ENCODE measurements at regions not wholly inside any gene's neighbourhood (a gene's known extent, or its start where the extent isn't known, plus 50 kb on each side); places are given as distances from the start of the nearest gene placed in this dataset.
"Not testable (repeated sequence)": the region's sequence is repeated elsewhere in the genome, so short reads cannot be mapped to it uniquely, and the experiment has no call there.

DNA sequence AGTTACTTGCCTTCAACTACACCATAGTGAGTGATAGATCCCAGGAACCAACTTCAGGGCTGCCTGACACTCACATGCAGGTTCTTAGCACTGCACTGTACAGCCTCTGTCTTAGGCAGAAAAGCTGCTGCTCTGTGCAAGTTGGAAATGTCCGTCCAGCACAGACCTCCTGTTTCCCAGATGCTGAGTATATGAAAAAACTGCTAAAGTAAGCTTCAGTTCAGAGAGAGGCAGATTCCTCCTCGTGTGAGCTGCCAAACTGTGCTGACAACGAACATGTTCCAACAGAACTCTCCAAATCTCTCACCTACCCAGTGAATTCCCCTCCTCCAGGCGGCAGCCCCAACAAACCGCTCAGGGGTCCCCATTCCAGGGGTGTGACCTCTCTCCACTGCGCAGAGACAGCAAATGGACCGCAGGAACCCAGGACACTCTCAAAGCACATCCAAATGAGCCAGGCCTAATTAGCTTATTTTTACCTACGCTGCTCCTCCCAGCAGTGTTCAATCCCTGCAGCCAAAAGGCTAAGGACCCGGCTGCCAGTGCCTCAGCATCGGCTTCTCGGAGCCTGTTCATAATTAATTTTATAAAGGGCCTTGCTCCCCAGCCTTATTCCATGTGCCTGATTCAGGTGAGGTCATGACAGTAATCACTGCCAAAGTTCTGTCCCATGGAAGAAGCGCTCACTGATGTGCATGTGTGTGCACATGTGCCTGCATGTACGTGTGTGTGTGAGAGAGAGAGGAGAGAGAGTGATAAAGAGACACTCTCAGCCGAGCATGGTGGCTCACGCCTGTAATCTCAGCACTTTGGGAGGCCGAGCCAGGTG lies 159.5 kb upstream of the AUTS2 start:
- no peak overlapping the region for H3K4me3 ChIP-seq (ENCODE audit: low read length)
- H3K4me1 ChIP-seq (ENCODE audit: control insufficient read depth, insufficient read depth, low read length) = no peaks in the 10 kb centered on the region
- H3K27me3 ChIP-seq (ENCODE audit: control insufficient read depth, insufficient read depth, low read length) = no peaks in the 10 kb centered on the region
- no peak overlapping the region for H3K27ac ChIP-seq (ENCODE audit: low read length)
- WGBS (ENCODE audit: insufficient coverage, insufficient read length) = no CpG with 5 or more reads among the region's 16 CpGs
- no peak for DNase-seq (ENCODE audit: low read depth, low spot score)
- H3K9me3 ChIP-seq (ENCODE audit: control insufficient read depth, insufficient read depth, low read length) = no peaks in the 10 kb centered on the region
- no peaks in the 10 kb centered on the region for H3K36me3 ChIP-seq (ENCODE audit: control insufficient read depth, insufficient read depth, low read length)

DNA sequence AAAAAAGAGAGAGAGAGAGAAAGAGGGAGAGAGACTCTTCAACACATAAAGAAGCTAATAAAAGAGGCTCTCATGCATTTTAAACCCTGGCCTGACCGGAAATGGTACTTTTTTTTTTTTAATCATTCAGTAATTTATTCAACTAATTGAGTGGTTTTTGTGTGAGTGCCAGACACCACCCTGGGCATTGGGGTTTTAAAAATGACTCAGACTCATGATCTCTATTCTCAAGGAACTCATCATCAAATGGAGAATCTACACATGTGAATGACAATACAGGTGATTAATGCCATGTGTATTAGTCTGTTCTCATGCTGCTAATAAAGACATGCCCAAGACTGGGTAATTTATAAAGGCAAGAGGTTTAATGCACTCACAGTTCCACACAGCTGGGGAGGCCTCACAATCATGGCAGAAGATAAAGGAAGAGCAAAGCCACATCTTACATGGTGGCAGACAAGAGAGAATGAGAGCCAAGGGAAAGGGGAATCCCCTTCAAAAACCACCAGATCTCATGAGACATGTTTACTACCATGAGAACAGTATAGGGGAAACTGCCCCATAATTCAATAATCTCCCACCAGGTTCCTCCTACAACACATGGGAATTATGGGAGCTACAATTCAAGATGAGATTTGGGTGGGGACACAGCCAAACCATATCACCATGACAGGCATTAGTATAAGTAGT lies 158.5 kb upstream of the AUTS2 start:
- WGBS (ENCODE audit: insufficient coverage, insufficient read length) = no CpG with 5 or more reads among the region's 1 CpG
- Histone ChIP-seq H3K4me3 (ENCODE audit: low read length) (no peak overlapping the region), H3K27ac (ENCODE audit: low read length) (no peak overlapping the region), H3K36me3 (ENCODE audit: control insufficient read depth, insufficient read depth, low read length) (no peaks in the 10 kb centered on the region), H3K4me1 (ENCODE audit: control insufficient read depth, insufficient read depth, low read length) (no peaks in the 10 kb centered on the region), H3K27me3 (ENCODE audit: control insufficient read depth, insufficient read depth, low read length) (no peaks in the 10 kb centered on the region), H3K9me3 (ENCODE audit: control insufficient read depth, insufficient read depth, low read length) (no peaks in the 10 kb centered on the region)
- DNase-seq (ENCODE audit: low read depth, low spot score) = no peak

DNA sequence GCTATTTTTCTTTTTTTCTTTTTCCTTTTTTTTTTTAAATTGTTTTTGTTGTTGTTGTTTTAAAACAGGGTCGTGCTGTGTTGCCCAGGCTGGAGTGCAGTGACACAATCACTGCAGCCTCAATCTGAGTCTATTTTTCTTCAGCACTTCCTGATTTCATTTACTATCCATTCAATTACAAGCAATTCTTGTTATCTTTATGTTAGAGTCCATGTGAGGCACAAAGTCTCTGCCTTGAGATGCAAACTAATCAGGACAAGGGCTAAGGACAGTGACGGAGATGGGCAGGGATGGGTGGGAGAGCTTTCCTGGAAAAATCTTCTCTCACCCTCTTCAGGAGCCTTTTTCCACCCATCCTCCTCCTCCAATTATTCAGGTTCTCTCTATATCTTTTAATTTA lies 157.3 kb upstream of the AUTS2 start:
- Histone ChIP-seq H3K4me1 (ENCODE audit: control insufficient read depth, insufficient read depth, low read length) (no peaks in the 10 kb centered on the region), H3K9me3 (ENCODE audit: control insufficient read depth, insufficient read depth, low read length) (no peaks in the 10 kb centered on the region), H3K27me3 (ENCODE audit: control insufficient read depth, insufficient read depth, low read length) (no peaks in the 10 kb centered on the region), H3K27ac (ENCODE audit: low read length) (no peak overlapping the region), H3K4me3 (ENCODE audit: low read length) (no peak overlapping the region), H3K36me3 (ENCODE audit: control insufficient read depth, insufficient read depth, low read length) (no peaks in the 10 kb centered on the region)
- no peak for DNase-seq (ENCODE audit: low read depth, low spot score)
- WGBS (ENCODE audit: insufficient coverage, insufficient read length) = no CpG with 5 or more reads among the region's 2 CpGs

DNA sequence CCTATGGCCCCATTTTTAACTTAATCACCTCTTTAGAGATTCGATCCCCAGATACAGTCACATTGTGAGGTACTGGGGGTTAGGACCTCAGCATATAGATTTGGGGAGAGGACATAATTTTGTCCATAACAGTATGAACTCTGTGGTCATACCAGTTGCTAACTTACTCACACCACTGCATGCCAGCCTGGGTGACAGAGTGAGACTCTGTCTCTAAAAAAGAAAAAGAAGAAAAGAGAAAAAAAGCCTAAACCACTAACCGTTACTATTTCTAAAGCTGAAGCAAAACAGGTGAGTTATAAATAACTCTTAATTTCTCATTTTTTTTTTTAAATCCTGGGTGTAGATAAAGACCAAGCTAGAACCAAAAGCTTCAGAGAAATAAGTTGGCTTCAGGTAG lies 155.1 kb upstream of the AUTS2 start:
- no peaks in the 10 kb centered on the region for H3K4me1 ChIP-seq (ENCODE audit: control insufficient read depth, insufficient read depth, low read length)
- H3K36me3 ChIP-seq (ENCODE audit: control insufficient read depth, insufficient read depth, low read length) = no peaks in the 10 kb centered on the region
- no peak for DNase-seq (ENCODE audit: low read depth, low spot score)
- no peaks in the 10 kb centered on the region for H3K9me3 ChIP-seq (ENCODE audit: control insufficient read depth, insufficient read depth, low read length)
- no CpG with 5 or more reads among the region's 2 CpGs for WGBS (ENCODE audit: insufficient coverage, insufficient read length)
- no peak overlapping the region for H3K27ac ChIP-seq (ENCODE audit: low read length)
- H3K4me3 ChIP-seq (ENCODE audit: low read length) = no peak overlapping the region
- H3K27me3 ChIP-seq (ENCODE audit: control insufficient read depth, insufficient read depth, low read length) = no peaks in the 10 kb centered on the region

DNA sequence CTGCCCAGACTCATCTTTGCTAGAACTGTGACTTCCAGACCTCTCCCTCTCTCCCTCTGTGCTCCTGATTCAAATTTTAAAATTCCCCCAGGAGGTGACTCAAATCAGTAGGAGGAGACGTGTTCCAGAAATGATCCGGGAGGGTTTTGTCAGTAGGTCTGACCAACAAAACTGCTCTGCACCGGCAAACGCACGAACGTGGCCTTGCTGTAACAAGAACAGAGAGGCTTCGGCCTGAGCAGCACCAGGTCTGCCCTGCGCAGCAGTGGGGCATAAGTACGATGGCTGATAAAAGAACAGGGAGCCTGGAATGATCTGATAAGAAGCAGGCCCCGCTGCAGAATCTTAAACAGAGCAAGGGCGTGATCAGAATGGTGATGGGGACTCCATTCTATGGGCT lies 152.7 kb upstream of the AUTS2 start:
- Histone ChIP-seq H3K4me1 (ENCODE audit: control insufficient read depth, insufficient read depth, low read length) (no peaks in the 10 kb centered on the region), H3K27me3 (ENCODE audit: control insufficient read depth, insufficient read depth, low read length) (no peaks in the 10 kb centered on the region), H3K36me3 (ENCODE audit: control insufficient read depth, insufficient read depth, low read length) (no peaks in the 10 kb centered on the region), H3K9me3 (ENCODE audit: control insufficient read depth, insufficient read depth, low read length) (no peaks in the 10 kb centered on the region), H3K4me3 (ENCODE audit: low read length) (no peak overlapping the region), H3K27ac (ENCODE audit: low read length) (no peak overlapping the region)
- WGBS (ENCODE audit: insufficient coverage, insufficient read length) = no CpG with 5 or more reads among the region's 11 CpGs
- no peak for DNase-seq (ENCODE audit: low read depth, low spot score)

DNA sequence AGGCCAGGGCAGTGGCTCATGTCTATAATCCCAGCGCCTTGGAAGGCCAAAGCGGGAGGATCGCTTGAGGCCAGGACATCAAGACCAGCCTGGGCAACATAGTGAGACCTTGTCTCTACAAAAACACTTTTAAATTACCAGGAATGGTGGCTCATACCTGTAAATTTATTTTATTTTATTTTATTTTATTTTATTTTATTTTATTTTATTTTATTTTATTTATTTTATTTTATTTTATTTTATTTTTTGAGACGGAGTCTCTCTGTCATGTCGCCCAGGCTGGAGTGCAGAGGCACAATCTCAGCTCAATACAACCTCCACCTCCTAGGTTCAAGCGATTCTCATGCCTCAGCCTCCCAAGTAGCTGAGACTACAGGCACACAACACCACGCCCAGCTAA lies 152.1 kb upstream of the AUTS2 start:
- H3K4me1 ChIP-seq (ENCODE audit: control insufficient read depth, insufficient read depth, low read length); H3K4me3 ChIP-seq (ENCODE audit: low read length); H3K27me3 ChIP-seq (ENCODE audit: control insufficient read depth, insufficient read depth, low read length); H3K36me3 ChIP-seq (ENCODE audit: control insufficient read depth, insufficient read depth, low read length); H3K27ac ChIP-seq (ENCODE audit: low read length); DNase-seq (ENCODE audit: low read depth, low spot score); H3K9me3 ChIP-seq (ENCODE audit: control insufficient read depth, insufficient read depth, low read length): not testable (repeated sequence)
- no CpG with 5 or more reads among the region's 7 CpGs for WGBS (ENCODE audit: insufficient coverage, insufficient read length)

DNA sequence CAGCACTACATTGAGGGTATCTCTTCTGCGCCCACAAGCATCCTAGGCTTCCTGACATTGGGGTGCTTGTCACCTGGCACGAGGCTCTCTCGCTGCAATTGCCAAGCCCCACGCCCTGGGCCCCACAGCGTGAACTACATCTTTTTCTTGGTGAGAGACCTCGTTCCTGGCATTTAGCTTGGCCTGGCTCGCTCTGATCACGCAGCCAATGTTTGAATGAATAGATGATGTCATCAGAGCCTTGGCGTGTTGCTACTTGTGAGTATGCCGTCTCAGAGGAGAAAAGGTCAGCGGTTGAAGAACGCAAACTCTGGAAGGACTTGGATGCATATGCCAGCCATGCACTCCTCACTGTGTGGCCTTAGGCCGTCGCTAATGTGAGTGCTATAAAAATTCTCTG lies 150.2 kb upstream of the AUTS2 start:
- H3K4me1 ChIP-seq (ENCODE audit: control insufficient read depth, insufficient read depth, low read length) = no peaks in the 10 kb centered on the region
- DNase-seq (ENCODE audit: low read depth, low spot score) = no peak
- no CpG with 5 or more reads among the region's 14 CpGs for WGBS (ENCODE audit: insufficient coverage, insufficient read length)

DNA sequence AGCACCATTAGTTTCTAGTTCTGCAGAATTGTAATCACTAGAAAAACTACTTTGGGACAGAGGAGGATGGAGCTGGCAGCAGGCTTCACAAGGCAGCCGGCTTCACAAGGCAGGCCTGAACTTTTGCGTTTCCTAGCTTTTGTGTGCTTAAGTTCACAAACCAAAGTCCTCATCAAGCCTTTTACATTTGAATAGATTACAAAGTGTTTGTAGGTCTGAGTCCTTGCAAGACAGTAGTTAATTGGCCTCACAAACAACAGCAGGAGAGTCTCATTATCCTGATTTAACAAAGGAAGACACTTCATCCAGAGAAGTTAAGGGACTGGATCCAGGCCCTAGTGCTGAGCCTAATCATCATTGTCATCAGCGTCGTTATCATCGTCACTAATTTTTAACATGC lies 147.8 kb upstream of the AUTS2 start:
- peak; percentile 31 for DNase-seq (ENCODE audit: low read depth, low spot score)
- H3K4me3 ChIP-seq (ENCODE audit: low read length) = no peak overlapping the region
- peaks cover 1% of the 10 kb centered on the region; the same call in 1 of the 2 replicates for H3K27me3 ChIP-seq (ENCODE audit: control insufficient read depth, insufficient read depth, low read length)
- H3K36me3 ChIP-seq (ENCODE audit: control insufficient read depth, insufficient read depth, low read length) = no peaks in the 10 kb centered on the region
- H3K4me1 ChIP-seq (ENCODE audit: control insufficient read depth, insufficient read depth, low read length) = no peaks in the 10 kb centered on the region
- no peaks in the 10 kb centered on the region for H3K9me3 ChIP-seq (ENCODE audit: control insufficient read depth, insufficient read depth, low read length)
- no CpG with 5 or more reads among the region's 5 CpGs for WGBS (ENCODE audit: insufficient coverage, insufficient read length)
- no peak overlapping the region for H3K27ac ChIP-seq (ENCODE audit: low read length)

More for the DNA sequence above, 150.2 kb upstream of the AUTS2 start:
- Histone ChIP-seq H3K36me3 (ENCODE audit: control insufficient read depth, insufficient read depth, low read length) (no peaks in the 10 kb centered on the region), H3K27ac (ENCODE audit: low read length) (no peak overlapping the region), H3K27me3 (ENCODE audit: control insufficient read depth, insufficient read depth, low read length) (peaks cover 1% of the 10 kb centered on the region; the same call in 1 of the 2 replicates), H3K4me3 (ENCODE audit: low read length) (no peak overlapping the region), H3K9me3 (ENCODE audit: control insufficient read depth, insufficient read depth, low read length) (no peaks in the 10 kb centered on the region)

DNA sequence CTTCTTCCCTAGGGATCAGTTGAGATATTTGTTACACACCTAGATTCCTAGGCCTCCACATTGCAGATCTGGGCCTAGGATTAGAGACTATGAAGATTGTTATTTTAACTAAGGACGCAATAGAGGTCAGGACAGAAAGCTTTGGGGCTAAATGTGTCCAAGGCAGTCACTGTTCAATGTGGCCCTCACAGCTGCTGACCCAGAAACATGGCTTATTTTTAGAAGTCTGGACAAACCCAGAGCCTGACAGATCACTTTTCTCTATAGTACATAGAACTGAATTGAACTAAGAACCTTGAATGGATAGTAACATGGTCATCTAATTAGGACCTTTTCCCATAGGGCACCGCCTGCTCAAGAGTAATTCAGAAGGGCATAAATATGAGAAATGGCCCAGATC lies 146.6 kb upstream of the AUTS2 start:
- no peak for DNase-seq (ENCODE audit: low read depth, low spot score)
- no peak overlapping the region for H3K4me3 ChIP-seq (ENCODE audit: low read length)

DNA sequence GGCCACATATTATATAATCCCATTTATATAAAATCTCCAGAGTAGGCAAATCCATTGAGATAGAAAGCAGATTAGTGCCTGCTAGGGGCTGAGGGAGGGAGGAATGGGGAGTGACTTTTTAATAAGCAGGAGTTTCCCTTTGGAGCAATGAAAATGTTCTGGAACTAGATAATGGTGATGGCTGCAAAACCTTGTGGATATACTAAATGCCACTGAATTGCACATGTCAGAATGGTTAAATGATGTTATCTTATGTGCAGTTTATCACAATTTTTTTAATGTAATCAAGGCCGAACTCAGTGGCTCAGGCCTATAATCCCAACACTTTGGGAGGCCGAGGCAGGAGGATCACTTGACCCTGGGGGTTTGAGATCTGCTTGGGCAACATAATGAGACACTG lies 145.5 kb upstream of the AUTS2 start:
- no peaks in the 10 kb centered on the region for H3K9me3 ChIP-seq (ENCODE audit: control insufficient read depth, insufficient read depth, low read length)
- H3K4me1 ChIP-seq (ENCODE audit: control insufficient read depth, insufficient read depth, low read length) = no peaks in the 10 kb centered on the region
- H3K27me3 ChIP-seq (ENCODE audit: control insufficient read depth, insufficient read depth, low read length) = peaks cover 1% of the 10 kb centered on the region; the same call in 1 of the 2 replicates
- H3K36me3 ChIP-seq (ENCODE audit: control insufficient read depth, insufficient read depth, low read length) = no peaks in the 10 kb centered on the region
- no peak for DNase-seq (ENCODE audit: low read depth, low spot score)
- H3K27ac ChIP-seq (ENCODE audit: low read length) = no peak overlapping the region
- WGBS (ENCODE audit: insufficient coverage, insufficient read length) = no CpG with 5 or more reads among the region's 2 CpGs
- no peak overlapping the region for H3K4me3 ChIP-seq (ENCODE audit: low read length)

More for the DNA sequence above, 146.6 kb upstream of the AUTS2 start:
- Histone ChIP-seq H3K4me1 (ENCODE audit: control insufficient read depth, insufficient read depth, low read length) (no peaks in the 10 kb centered on the region), H3K36me3 (ENCODE audit: control insufficient read depth, insufficient read depth, low read length) (no peaks in the 10 kb centered on the region), H3K27me3 (ENCODE audit: control insufficient read depth, insufficient read depth, low read length) (peaks cover 1% of the 10 kb centered on the region; the same call in 1 of the 2 replicates), H3K27ac (ENCODE audit: low read length) (no peak overlapping the region), H3K9me3 (ENCODE audit: control insufficient read depth, insufficient read depth, low read length) (no peaks in the 10 kb centered on the region)
- no CpG with 5 or more reads among the region's 2 CpGs for WGBS (ENCODE audit: insufficient coverage, insufficient read length)

All from iPS DF 6.9 (cell line).